BE2C (cell line): ENCODE measurements at regions not wholly inside any gene's neighbourhood (a gene's known extent, or its start where the extent isn't known, plus 50 kb on each side); places are given as distances from the start of the nearest gene placed in this dataset.

Source experiments
- DNase-seq: peaks from one replicate; pipeline ENCODE4 v3.0.0-alpha.2; 2020
- H3K27me3 ChIP-seq: fragments of 250-450 bp; sonication (Bioruptor Pico); 2 replicates; pipeline ENCODE4 v1.5.1; 2020; ENCODE audit warnings: mild to moderate bottlenecking
- H3K36me3 ChIP-seq: fragments of 250-450 bp; sonication (Bioruptor Pico); 2 replicates; pipeline ENCODE4 v1.5.1; 2020; ENCODE audit warnings: mild to moderate bottlenecking
- H3K4me1 ChIP-seq: fragments of 250-450 bp; sonication (Bioruptor Pico); 2 replicates; pipeline ENCODE4 v1.5.1; 2020
- H3K4me3 ChIP-seq: 2 replicates; pipeline ENCODE4 v1.5.1; 2011; ENCODE audit warnings: low read depth, low read length
- H3K9me3 ChIP-seq: fragments of 250-450 bp; sonication (Bioruptor Pico); 2 replicates; pipeline ENCODE4 v1.5.1; 2020
- CTCF ChIP-seq: IDR thresholded peaks from 2 replicates; pipeline ENCODE4 v1.5.1; 2012; ENCODE audit warnings: mild to moderate bottlenecking, low read depth, low read length

- peak; percentile 56 for DNase-seq
- Histone ChIP-seq H3K4me3 (peak overlapping the region; percentile 12), H3K36me3 (no peaks in the 10 kb centered on the region), H3K4me1 (peaks cover 19% of the 10 kb centered on the region), H3K9me3 (no peaks in the 10 kb centered on the region), H3K27me3 (no peaks in the 10 kb centered on the region)
- no peak for TF ChIP-seq CTCF
Measured at GRCh38 chr10:33661580-33662336, 327.3 kb upstream of the NRP1 start.

- DNase-seq = no peak
- H3K4me1 ChIP-seq = peaks cover 19% of the 10 kb centered on the region
- H3K9me3 ChIP-seq = no peaks in the 10 kb centered on the region
- H3K27me3 ChIP-seq = no peaks in the 10 kb centered on the region
- H3K36me3 ChIP-seq = no peaks in the 10 kb centered on the region
- no peak overlapping the region for H3K4me3 ChIP-seq
- TF ChIP-seq CTCF = no peak
Measured at GRCh38 chr10:33660329-33660728, 325.9 kb upstream of the NRP1 start.

GRCh38 chr10:33657913-33658312 lies 323.4 kb upstream of the NRP1 start:
- H3K4me1 ChIP-seq = peaks cover 19% of the 10 kb centered on the region
- TF ChIP-seq CTCF = no peak

GRCh38 chr10:33657154-33657908 lies 322.9 kb upstream of the NRP1 start:
- no peaks in the 10 kb centered on the region for H3K36me3 ChIP-seq
- peaks cover 19% of the 10 kb centered on the region for H3K4me1 ChIP-seq
- H3K27me3 ChIP-seq = no peaks in the 10 kb centered on the region
- peak; percentile 87 for DNase-seq
- TF ChIP-seq CTCF = no peak
- H3K4me3 ChIP-seq = no peak overlapping the region
- no peaks in the 10 kb centered on the region for H3K9me3 ChIP-seq

More at GRCh38 chr10:33657913-33658312, 323.4 kb upstream of the NRP1 start:
- no peak for DNase-seq
- Histone ChIP-seq H3K27me3 (no peaks in the 10 kb centered on the region), H3K9me3 (no peaks in the 10 kb centered on the region), H3K36me3 (no peaks in the 10 kb centered on the region), H3K4me3 (no peak overlapping the region)

GRCh38 chr10:33655921-33656320 lies 321.5 kb upstream of the NRP1 start:
- Histone ChIP-seq H3K9me3 (no peaks in the 10 kb centered on the region), H3K36me3 (no peaks in the 10 kb centered on the region), H3K4me3 (no peak overlapping the region), H3K4me1 (peaks cover 11% of the 10 kb centered on the region), H3K27me3 (no peaks in the 10 kb centered on the region)
- no peak for DNase-seq
- TF ChIP-seq CTCF = no peak
